Large intestine (tissue), 3 donors: ENCODE measurements at regions not wholly inside any gene's neighbourhood (a gene's known extent, or its start where the extent isn't known, plus 50 kb on each side); places are given as distances from the start of the nearest gene placed in this dataset.

Experiments used
- DNase-seq, 2 donors: peaks; one replicate each; pipeline versions ENCODE4 v3.0.0 to v3.0.0-alpha.2; 2013
- H3K27ac ChIP-seq: one replicate; pipeline ENCODE4 v1.5.1; 2013; ENCODE audit warnings: low read length
- H3K27me3 ChIP-seq: 2 replicates; pipeline ENCODE4 v1.6.1; 2013; ENCODE audit warnings: low read length; ENCODE audit not compliant: control insufficient read depth, insufficient read depth
- H3K36me3 ChIP-seq: 2 replicates; pipeline ENCODE4 v1.6.1; 2013; ENCODE audit warnings: low read length; ENCODE audit not compliant: control insufficient read depth, insufficient read depth
- H3K4me1 ChIP-seq: one replicate; pipeline ENCODE4 v1.6.1; 2013; ENCODE audit warnings: low read length; ENCODE audit not compliant: control insufficient read depth, insufficient read depth
- H3K4me3 ChIP-seq: one replicate; pipeline ENCODE4 v1.5.1; 2013; ENCODE audit warnings: low read length
- H3K9me3 ChIP-seq: one replicate; pipeline ENCODE4 v1.6.1; 2013; ENCODE audit warnings: mild to moderate bottlenecking, low read depth, low read length, moderate library complexity; ENCODE audit not compliant: control insufficient read depth
- WGBS: methylation state at CpG from one replicate; pipeline ENCODE4 v1.1.5; 2013; ENCODE audit warnings: low lambda C conversion rate; ENCODE audit not compliant: insufficient coverage; 5-methylcytosine and 5-hydroxymethylcytosine counted together

GRCh38 chr10:63773962-63774361 lies 252.8 kb downstream of the REEP3 start:
- Histone ChIP-seq H3K27me3 (no peaks in the 10 kb centered on the region), H3K4me1 (no peaks in the 10 kb centered on the region), H3K4me3 (no peak overlapping the region), H3K27ac (no peak overlapping the region), H3K36me3 (no peaks in the 10 kb centered on the region), H3K9me3 (no peaks in the 10 kb centered on the region)
- no peak for DNase-seq
- WGBS: 33% methylated on average over 1 of the region's 2 CpGs

GRCh38 chr10:63780101-63780500 lies 258.9 kb downstream of the REEP3 start:
- Histone ChIP-seq H3K27ac (no peak overlapping the region), H3K9me3 (no peaks in the 10 kb centered on the region), H3K4me1 (no peaks in the 10 kb centered on the region), H3K27me3 (peaks cover 3% of the 10 kb centered on the region), H3K4me3 (no peak overlapping the region), H3K36me3 (no peaks in the 10 kb centered on the region)
- DNase-seq: no peak
- no CpG with 5 or more reads among the region's 3 CpGs for WGBS

GRCh38 chr10:63781226-63781625 lies 260.0 kb downstream of the REEP3 start:
- 80% methylated on average over 1 of the region's 3 CpGs for WGBS
- Histone ChIP-seq H3K4me3 (no peak overlapping the region), H3K27ac (no peak overlapping the region), H3K27me3 (peaks cover 3% of the 10 kb centered on the region), H3K9me3 (no peaks in the 10 kb centered on the region), H3K4me1 (no peaks in the 10 kb centered on the region), H3K36me3 (no peaks in the 10 kb centered on the region)
- no peak for DNase-seq

GRCh38 chr10:63783882-63784281 lies 262.7 kb downstream of the REEP3 start:
- Histone ChIP-seq H3K27ac (no peak overlapping the region), H3K4me1 (no peaks in the 10 kb centered on the region), H3K9me3 (no peaks in the 10 kb centered on the region), H3K27me3 (peaks cover 8% of the 10 kb centered on the region), H3K4me3 (no peak overlapping the region), H3K36me3 (no peaks in the 10 kb centered on the region)
- WGBS: 100% methylated on average over 1 of the region's 1 CpG
- no peak for DNase-seq

DNA sequence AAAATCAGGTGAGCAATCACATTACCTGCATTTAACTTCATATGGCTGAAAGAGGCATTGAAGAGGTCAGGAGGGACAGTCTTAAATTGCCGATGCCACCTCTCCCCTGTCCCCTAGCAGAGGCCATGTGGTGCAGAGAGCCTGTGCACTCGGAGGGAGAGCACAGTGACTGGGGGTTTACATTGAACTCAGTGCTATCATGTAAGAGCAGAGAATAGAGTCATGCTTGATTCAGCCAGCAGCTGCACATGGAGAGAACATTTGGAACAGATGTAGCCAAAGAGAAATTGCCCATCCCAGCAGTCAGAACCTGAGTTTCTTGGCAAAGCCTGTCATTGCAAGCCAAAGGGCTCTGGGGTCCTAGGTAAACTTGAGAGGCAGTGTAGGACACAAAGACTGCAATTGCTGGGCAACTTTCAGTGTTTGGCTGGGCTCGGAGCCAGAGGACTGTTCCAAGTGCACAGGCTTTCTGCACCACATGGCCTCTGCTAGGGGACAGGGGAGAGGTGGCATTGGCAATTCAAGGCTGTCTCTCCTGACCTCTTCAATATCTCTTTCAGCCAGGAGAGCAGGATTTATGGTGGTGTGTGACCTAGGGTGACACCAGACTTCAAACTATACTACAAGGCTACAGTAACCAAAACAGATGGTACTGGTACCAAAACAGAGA lies 267.1 kb downstream of the REEP3 start:
- no peak for DNase-seq
- H3K36me3 ChIP-seq: no peaks in the 10 kb centered on the region
- peaks cover 5% of the 10 kb centered on the region for H3K27me3 ChIP-seq
- no peak overlapping the region for H3K4me3 ChIP-seq
- no peaks in the 10 kb centered on the region for H3K4me1 ChIP-seq
- H3K9me3 ChIP-seq: no peaks in the 10 kb centered on the region
- no CpG with 5 or more reads among the region's 3 CpGs for WGBS
- no peak overlapping the region for H3K27ac ChIP-seq

DNA sequence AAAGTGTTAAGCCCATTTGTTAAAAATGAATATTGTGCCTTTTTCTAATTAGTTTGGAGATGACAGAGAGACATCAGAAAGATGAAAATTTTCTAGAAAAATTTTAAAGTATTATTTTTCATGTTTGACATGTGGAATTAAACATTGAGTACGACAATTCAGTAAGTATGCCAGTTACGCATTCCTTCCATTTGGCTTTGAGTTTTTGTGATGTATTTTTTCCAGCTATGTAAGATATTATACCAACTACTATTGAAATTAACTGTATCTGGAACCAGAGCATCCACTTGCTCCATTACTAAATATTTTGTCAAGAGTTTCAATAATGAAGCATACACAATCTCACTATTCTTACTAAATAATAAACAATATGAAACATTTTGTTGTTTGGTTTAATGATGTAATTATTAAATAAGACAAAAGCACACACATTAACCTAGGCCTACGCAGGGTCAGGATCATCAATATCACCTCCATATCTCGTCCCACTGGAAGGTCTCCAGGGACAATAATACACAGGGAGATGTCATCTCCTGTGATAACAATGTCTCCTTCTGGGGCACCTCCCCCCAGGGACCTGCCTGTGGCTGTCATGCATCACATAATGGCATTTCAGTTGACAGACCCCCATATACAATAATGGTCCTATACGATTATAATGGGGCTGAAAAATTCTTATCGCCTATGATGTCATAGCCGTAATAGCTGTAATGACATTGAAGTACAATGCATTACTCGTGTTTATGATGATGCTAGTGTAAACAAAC lies 274.1 kb downstream of the REEP3 start:
- no peaks in the 10 kb centered on the region for H3K27me3 ChIP-seq
- no peaks in the 10 kb centered on the region for H3K36me3 ChIP-seq
- H3K27ac ChIP-seq: no peak overlapping the region
- H3K9me3 ChIP-seq: no peaks in the 10 kb centered on the region
- no peaks in the 10 kb centered on the region for H3K4me1 ChIP-seq
- DNase-seq: no peak
- WGBS: 93% methylated on average over 3 of the region's 8 CpGs
- H3K4me3 ChIP-seq: no peak overlapping the region

GRCh38 chr10:63798599-63799498 lies 277.6 kb downstream of the REEP3 start:
- peak; percentile 17 to 51 for DNase-seq
- Histone ChIP-seq H3K27ac (no peak overlapping the region), H3K4me3 (no peak overlapping the region), H3K27me3 (no peaks in the 10 kb centered on the region), H3K4me1 (no peaks in the 10 kb centered on the region), H3K36me3 (no peaks in the 10 kb centered on the region), H3K9me3 (no peaks in the 10 kb centered on the region)
- WGBS: 20% methylated on average over 2 of the region's 9 CpGs

DNA sequence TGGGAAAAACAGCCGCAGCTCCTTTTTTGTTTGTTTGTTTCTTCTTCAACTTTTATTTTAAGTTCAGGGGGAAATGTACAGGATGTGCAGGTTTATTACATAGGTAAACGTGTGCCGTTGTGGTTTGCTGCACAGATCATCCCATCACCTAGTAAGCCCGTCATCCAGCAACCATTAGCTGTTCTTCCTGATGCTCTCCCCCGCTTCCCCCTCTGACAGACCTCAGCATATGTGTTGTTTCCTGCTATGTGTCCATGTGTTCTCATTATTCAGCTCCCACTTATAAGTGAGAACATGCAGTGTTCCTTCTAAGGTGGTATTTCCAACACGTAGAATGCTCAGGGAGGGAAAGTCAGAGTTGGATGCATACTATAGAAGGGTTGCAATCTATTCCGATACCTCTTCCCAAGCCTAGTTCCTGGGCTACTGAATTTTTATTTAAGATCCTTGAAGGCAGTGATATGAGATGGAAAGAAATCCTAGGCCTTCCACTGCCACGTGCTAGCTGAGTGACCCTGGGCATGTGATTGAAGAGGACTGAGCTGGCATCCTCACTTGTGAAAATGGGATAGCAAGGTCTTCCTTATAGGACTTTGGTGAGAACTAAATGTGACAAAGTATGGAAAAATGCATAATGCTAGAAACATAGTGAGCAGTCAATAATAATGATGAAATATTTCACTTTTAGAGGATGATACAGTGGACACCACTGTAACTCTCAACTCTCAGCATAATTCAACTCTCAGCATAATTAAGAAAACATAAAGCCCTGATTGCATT lies 278.5 kb downstream of the REEP3 start:
- Histone ChIP-seq H3K27me3 (no peaks in the 10 kb centered on the region), H3K27ac (no peak overlapping the region), H3K9me3 (no peaks in the 10 kb centered on the region), H3K36me3 (no peaks in the 10 kb centered on the region), H3K4me1 (no peaks in the 10 kb centered on the region), H3K4me3 (no peak overlapping the region)
- no peak for DNase-seq
- no CpG with 5 or more reads among the region's 8 CpGs for WGBS

DNA sequence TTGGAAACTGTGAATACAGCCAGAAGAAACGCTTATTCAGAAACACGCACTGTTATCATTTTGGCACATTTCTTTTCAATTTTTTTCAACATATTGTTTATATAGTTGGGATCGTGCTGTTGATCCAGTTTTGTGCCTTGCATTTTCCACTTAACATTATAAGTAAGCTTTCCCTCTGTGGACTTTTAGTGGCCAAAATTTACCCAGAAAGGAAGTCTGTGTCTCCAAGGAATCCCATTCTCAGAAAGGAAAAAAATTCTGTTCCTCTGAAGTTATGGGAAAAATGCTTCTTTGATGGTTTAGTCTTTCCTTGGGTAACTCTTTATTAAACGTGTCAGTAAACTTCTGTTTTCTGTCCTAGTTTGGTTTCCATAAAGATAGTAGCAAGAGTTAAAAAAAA lies 280.0 kb downstream of the REEP3 start:
- H3K27ac ChIP-seq: no peak overlapping the region
- no peaks in the 10 kb centered on the region for H3K4me1 ChIP-seq
- 89% methylated on average over 3 of the region's 4 CpGs for WGBS
- H3K27me3 ChIP-seq: no peaks in the 10 kb centered on the region
- H3K4me3 ChIP-seq: no peak overlapping the region
- H3K36me3 ChIP-seq: no peaks in the 10 kb centered on the region
- no peak for DNase-seq
- H3K9me3 ChIP-seq: no peaks in the 10 kb centered on the region

DNA sequence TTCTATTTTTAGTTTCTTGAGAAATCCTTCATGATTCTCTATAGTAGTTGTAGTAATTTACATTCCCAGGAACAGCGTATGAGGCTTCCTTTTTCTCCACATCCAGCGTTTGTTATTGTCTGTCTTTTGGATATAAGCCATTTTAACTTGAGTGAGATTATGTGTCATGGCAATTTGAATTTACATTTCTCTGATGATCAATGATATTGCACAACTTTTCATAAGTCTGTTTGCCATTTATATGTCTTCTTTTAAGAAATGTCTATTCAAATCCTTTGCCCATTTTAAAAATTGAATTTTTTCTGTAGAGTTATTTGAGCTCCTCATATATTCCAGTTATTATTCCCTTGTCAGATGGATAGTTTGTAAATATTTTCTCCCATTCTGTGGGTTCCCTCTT lies 285.1 kb downstream of the REEP3 start:
- no peaks in the 10 kb centered on the region for H3K4me1 ChIP-seq
- no peaks in the 10 kb centered on the region for H3K36me3 ChIP-seq
- WGBS: no CpG with 5 or more reads among the region's 2 CpGs
- no peaks in the 10 kb centered on the region for H3K27me3 ChIP-seq
- H3K4me3 ChIP-seq: no peak overlapping the region
- DNase-seq: no peak
- H3K9me3 ChIP-seq: no peaks in the 10 kb centered on the region
- H3K27ac ChIP-seq: no peak overlapping the region
